DOHH2 (cell line): ENCODE measurements at regions not wholly inside any gene's neighbourhood (a gene's known extent, or its start where the extent isn't known, plus 50 kb on each side); places are given as distances from the start of the nearest gene placed in this dataset.

ENCODE experiments used
- H3F3A ChIP-seq: fragments of 200-600 bp; sonication (generic), shearing (Covaris generic); 2 replicates; pipeline ENCODE4 v1.6.0; 2016; ENCODE audit warnings: antibody characterized with exemption, mild to moderate bottlenecking; ENCODE audit not compliant: control insufficient read depth, insufficient read depth
- H3K27ac ChIP-seq: fragments of 200-600 bp; sonication (generic); 2 replicates; pipeline ENCODE4 v1.5.1; 2014; ENCODE audit warnings: low read depth, mild to moderate bottlenecking, low read length, moderate library complexity
- H3K27me3 ChIP-seq: fragments of 200-600 bp; sonication (generic); 2 replicates; pipeline ENCODE4 v1.6.1; 2014; ENCODE audit warnings: mild to moderate bottlenecking, low read length, mixed read lengths; ENCODE audit not compliant: control insufficient read depth
- H3K36me3 ChIP-seq: fragments of 200-600 bp; sonication (generic); 2 replicates; pipeline ENCODE4 v1.6.1; 2014; ENCODE audit warnings: mild to moderate bottlenecking, low read length, moderate library complexity, mixed read lengths; ENCODE audit not compliant: control insufficient read depth
- H3K4me1 ChIP-seq: fragments of 200-600 bp; sonication (generic); 2 replicates; pipeline ENCODE4 v1.6.1; 2014; ENCODE audit warnings: mild to moderate bottlenecking, low read length, mixed read lengths; ENCODE audit not compliant: control insufficient read depth
- H3K4me2 ChIP-seq: fragments of 200-600 bp; sonication (generic); 2 replicates; pipeline ENCODE4 v1.6.0; 2014; ENCODE audit warnings: mild to moderate bottlenecking, low read length, moderate library complexity
- H3K4me3 ChIP-seq: fragments of 200-600 bp; sonication (generic); 2 replicates; pipeline ENCODE4 v1.5.1; 2014; ENCODE audit warnings: mild to moderate bottlenecking, low read length, mixed read lengths
- H3K79me2 ChIP-seq: fragments of 200-600 bp; sonication (generic); 2 replicates; pipeline ENCODE4 v1.6.1; 2014; ENCODE audit warnings: mild to moderate bottlenecking, low read length, mixed read lengths; ENCODE audit not compliant: control insufficient read depth
- H3K9me2 ChIP-seq: fragments of 200-600 bp; sonication (generic); replicated peaks from 2 replicates; pipeline ENCODE4 v1.6.1; 2014; ENCODE audit warnings: mild to moderate bottlenecking, low read length, mixed read lengths; ENCODE audit not compliant: control insufficient read depth
- H3K9me3 ChIP-seq: fragments of 200-600 bp; sonication (generic); 2 replicates; pipeline ENCODE4 v1.6.1; 2014; ENCODE audit warnings: antibody characterized with exemption, low read length, mixed read lengths; ENCODE audit not compliant: control insufficient read depth, insufficient read depth
- H4K20me1 ChIP-seq: fragments of 200-600 bp; sonication (generic); 2 replicates; pipeline ENCODE4 v1.6.0; 2014; ENCODE audit warnings: low read depth, mild to moderate bottlenecking, antibody characterized with exemption, low read length, moderate library complexity; ENCODE audit not compliant: control insufficient read depth, insufficient read depth
- EZH2phosphoT487 ChIP-seq: fragments of 200-600 bp; sonication (generic); IDR thresholded peaks from 2 replicates; pipeline ENCODE4 v1.6.1; 2017; ENCODE audit warnings: borderline replicate concordance, mild to moderate bottlenecking, antibody characterized with exemption, low read length, moderate library complexity, mixed read lengths
- TF ChIP-seq, protein P1 (sequence below): fragments of 200-600 bp; sonication (generic); IDR thresholded peaks from one replicate; pipeline ENCODE4 v1.5.1; 2014; ENCODE audit warnings: antibody characterized with exemption, mild to moderate bottlenecking, low read depth, low read length; ENCODE audit not compliant: poor library complexity, severe bottlenecking

DNA sequence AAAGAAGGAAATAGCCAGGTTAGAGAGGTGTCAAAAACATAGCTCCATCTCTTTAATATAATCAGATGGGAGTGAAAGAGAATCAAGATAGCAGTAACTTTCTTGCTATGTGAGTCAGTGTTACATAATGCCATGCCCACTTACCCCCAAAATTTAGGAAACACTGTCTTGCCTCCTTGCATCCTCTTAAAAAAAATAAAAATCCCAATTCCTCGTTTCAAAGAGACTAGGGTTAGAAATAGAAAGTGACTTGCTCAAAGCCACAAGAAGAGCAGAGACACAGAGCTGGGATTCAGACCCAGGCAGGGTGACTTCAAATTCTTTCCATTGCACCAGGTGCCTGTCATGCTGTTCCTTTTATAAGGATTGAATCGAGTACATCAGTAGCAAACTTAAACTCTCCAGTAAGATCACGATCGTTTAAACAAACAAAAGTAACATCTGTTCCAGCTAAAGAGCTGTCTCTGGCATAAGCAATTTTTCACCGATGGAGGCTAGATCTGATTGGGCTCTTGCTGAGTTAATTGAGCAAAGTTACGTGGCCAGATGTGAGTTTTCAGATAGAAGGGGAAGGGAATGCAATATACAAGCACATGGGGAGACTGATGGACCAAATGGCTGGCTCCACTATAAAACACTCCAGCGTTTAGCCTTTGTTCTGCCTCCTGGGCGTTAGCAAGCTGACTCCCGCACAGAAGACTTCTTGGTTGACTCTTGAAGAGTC is 176.9 kb downstream of the PALM2AKAP2 start:
- TF ChIP-seq, protein P1, sequence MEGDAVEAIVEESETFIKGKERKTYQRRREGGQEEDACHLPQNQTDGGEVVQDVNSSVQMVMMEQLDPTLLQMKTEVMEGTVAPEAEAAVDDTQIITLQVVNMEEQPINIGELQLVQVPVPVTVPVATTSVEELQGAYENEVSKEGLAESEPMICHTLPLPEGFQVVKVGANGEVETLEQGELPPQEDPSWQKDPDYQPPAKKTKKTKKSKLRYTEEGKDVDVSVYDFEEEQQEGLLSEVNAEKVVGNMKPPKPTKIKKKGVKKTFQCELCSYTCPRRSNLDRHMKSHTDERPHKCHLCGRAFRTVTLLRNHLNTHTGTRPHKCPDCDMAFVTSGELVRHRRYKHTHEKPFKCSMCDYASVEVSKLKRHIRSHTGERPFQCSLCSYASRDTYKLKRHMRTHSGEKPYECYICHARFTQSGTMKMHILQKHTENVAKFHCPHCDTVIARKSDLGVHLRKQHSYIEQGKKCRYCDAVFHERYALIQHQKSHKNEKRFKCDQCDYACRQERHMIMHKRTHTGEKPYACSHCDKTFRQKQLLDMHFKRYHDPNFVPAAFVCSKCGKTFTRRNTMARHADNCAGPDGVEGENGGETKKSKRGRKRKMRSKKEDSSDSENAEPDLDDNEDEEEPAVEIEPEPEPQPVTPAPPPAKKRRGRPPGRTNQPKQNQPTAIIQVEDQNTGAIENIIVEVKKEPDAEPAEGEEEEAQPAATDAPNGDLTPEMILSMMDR, result no peak
- TF ChIP-seq EZH2phosphoT487, result no peak
- peaks cover 5% of the 10 kb centered on the region; the same call in 1 of the 2 replicates for H3K36me3 ChIP-seq
- H3K27ac ChIP-seq, result no peak overlapping the region
- H3K4me2 ChIP-seq, result peak overlapping the region; percentile 31
- no peaks in the 10 kb centered on the region; the same call in 1 of the 2 replicates for H3F3A ChIP-seq
- H3K4me1 ChIP-seq, result peaks cover 66% of the 10 kb centered on the region
- H3K27me3 ChIP-seq, result no peaks in the 10 kb centered on the region
- H3K9me3 ChIP-seq, result no peaks in the 10 kb centered on the region
- H3K9me2 ChIP-seq, result no peaks in the 10 kb centered on the region
- no peaks in the 10 kb centered on the region for H4K20me1 ChIP-seq
- H3K4me3 ChIP-seq, result peak overlapping the region; percentile 6
- H3K79me2 ChIP-seq, result no peaks in the 10 kb centered on the region

DNA sequence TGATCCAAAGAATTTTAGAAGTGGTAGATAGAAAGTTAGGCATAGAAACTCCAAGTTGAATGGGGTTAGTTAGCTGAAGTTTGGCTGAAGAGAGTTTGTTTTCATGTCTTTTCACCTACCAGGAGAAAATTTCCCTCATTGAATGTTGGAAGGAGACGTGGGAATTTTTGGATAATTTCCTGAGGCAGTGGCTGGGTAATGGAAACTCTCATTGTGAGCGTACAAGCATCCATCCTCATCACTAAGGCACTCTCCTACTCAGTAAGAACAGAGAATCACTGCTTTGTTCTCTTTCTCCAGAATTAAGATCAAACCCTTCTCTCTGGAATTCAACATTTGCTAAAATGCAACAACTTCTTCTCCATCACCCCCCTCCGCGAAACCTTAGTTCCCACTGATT is 179.7 kb downstream of the PALM2AKAP2 start:
- Histone ChIP-seq H4K20me1 (no peaks in the 10 kb centered on the region), H3K4me3 (no peak overlapping the region), H3K27ac (no peak overlapping the region), H3K4me1 (peaks cover 54% of the 10 kb centered on the region), H3K9me2 (no peaks in the 10 kb centered on the region), H3K27me3 (no peaks in the 10 kb centered on the region), H3K4me2 (no peak overlapping the region), H3K36me3 (no peaks in the 10 kb centered on the region), H3F3A (no peaks in the 10 kb centered on the region; the same call in 1 of the 2 replicates), H3K79me2 (no peaks in the 10 kb centered on the region), H3K9me3 (no peaks in the 10 kb centered on the region)
- TF ChIP-seq, protein P1, result no peak
- TF ChIP-seq EZH2phosphoT487, result no peak

DNA sequence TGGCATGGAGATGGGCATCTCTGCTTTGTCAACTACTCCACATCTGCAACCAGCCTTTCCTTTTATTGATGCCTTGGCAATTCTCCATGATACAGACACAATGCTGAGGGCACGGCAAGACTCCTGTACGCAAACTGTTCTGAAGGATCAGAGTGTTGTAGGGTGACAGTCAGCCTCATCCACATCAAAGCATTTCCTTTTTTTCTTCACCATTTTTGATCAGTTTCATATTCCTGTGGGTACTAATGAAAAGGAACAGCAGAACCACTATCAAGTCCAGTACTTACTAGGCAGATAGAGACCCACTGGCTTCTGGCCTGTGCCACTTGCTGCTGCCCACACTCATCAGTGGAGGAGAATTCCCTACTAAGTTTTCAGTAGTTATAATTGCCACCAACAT is 181.6 kb downstream of the PALM2AKAP2 start:
- no peaks in the 10 kb centered on the region for H3K79me2 ChIP-seq
- H3K4me3 ChIP-seq, result no peak overlapping the region
- TF ChIP-seq, protein P1, result no peak
- no peaks in the 10 kb centered on the region for H3K36me3 ChIP-seq
- no peaks in the 10 kb centered on the region for H4K20me1 ChIP-seq
- peaks cover 5% of the 10 kb centered on the region for H3F3A ChIP-seq
- no peaks in the 10 kb centered on the region for H3K27me3 ChIP-seq
- no peaks in the 10 kb centered on the region for H3K9me3 ChIP-seq
- no peaks in the 10 kb centered on the region for H3K9me2 ChIP-seq
- no peak overlapping the region for H3K4me2 ChIP-seq
- peaks cover 51% of the 10 kb centered on the region for H3K4me1 ChIP-seq
- H3K27ac ChIP-seq, result no peak overlapping the region
